Neural crest cell (in vitro differentiated cells): ENCODE measurements at regions not wholly inside any gene's neighbourhood (a gene's known extent, or its start where the extent isn't known, plus 50 kb on each side); places are given as distances from the start of the nearest gene placed in this dataset.

ENCODE experiments used
- DNase-seq: peaks from one replicate; pipeline ENCODE4 v3.0.0; 2021; ENCODE audit warnings: low read depth, mixed read lengths, low spot score
- H3K27ac Mint-ChIP-seq: one replicate; pipeline ENCODE4 v1.8.0; 2021; ENCODE audit warnings: mild to moderate bottlenecking, mixed read lengths; ENCODE audit not compliant: unreplicated experiment
- H3K27me3 Mint-ChIP-seq: 2 replicates; pipeline ENCODE4 v1.8.0; 2021; ENCODE audit warnings: low read depth, mild to moderate bottlenecking, mixed read lengths
- H3K36me3 Mint-ChIP-seq: 2 replicates; pipeline ENCODE4 v1.8.0; 2021; ENCODE audit warnings: low read depth, mild to moderate bottlenecking, mixed read lengths
- H3K4me1 Mint-ChIP-seq: 2 replicates; pipeline ENCODE4 v1.8.0; 2021; ENCODE audit warnings: mixed read lengths
- H3K4me3 Mint-ChIP-seq: one replicate; pipeline ENCODE4 v1.8.0; 2021; ENCODE audit warnings: mild to moderate bottlenecking, mixed read lengths
- H3K9me3 Mint-ChIP-seq: 2 replicates; pipeline ENCODE4 v1.8.0; 2021; ENCODE audit warnings: mixed read lengths
- TF ChIP-seq, protein P1 (sequence below): fragments of 200-600 bp; sonication (generic); conservative IDR thresholded peaks from 2 replicates; pipeline ENCODE4 v1.5.0; 2021; ENCODE audit warnings: antibody characterized with exemption, mild to moderate bottlenecking

GRCh38 chr4:38452542-38452941 lies 211.5 kb upstream of the KLF3 start:
- no peaks in the 10 kb centered on the region for H3K27me3 Mint-ChIP-seq
- peaks cover 3% of the 10 kb centered on the region for H3K36me3 Mint-ChIP-seq
- no peak overlapping the region for H3K4me3 Mint-ChIP-seq
- peaks cover 3% of the 10 kb centered on the region for H3K4me1 Mint-ChIP-seq
- TF ChIP-seq, protein P1, sequence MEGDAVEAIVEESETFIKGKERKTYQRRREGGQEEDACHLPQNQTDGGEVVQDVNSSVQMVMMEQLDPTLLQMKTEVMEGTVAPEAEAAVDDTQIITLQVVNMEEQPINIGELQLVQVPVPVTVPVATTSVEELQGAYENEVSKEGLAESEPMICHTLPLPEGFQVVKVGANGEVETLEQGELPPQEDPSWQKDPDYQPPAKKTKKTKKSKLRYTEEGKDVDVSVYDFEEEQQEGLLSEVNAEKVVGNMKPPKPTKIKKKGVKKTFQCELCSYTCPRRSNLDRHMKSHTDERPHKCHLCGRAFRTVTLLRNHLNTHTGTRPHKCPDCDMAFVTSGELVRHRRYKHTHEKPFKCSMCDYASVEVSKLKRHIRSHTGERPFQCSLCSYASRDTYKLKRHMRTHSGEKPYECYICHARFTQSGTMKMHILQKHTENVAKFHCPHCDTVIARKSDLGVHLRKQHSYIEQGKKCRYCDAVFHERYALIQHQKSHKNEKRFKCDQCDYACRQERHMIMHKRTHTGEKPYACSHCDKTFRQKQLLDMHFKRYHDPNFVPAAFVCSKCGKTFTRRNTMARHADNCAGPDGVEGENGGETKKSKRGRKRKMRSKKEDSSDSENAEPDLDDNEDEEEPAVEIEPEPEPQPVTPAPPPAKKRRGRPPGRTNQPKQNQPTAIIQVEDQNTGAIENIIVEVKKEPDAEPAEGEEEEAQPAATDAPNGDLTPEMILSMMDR = no peak
- no peak overlapping the region for H3K27ac Mint-ChIP-seq
- no peak for DNase-seq
- H3K9me3 Mint-ChIP-seq = peaks cover 5% of the 10 kb centered on the region

DNA sequence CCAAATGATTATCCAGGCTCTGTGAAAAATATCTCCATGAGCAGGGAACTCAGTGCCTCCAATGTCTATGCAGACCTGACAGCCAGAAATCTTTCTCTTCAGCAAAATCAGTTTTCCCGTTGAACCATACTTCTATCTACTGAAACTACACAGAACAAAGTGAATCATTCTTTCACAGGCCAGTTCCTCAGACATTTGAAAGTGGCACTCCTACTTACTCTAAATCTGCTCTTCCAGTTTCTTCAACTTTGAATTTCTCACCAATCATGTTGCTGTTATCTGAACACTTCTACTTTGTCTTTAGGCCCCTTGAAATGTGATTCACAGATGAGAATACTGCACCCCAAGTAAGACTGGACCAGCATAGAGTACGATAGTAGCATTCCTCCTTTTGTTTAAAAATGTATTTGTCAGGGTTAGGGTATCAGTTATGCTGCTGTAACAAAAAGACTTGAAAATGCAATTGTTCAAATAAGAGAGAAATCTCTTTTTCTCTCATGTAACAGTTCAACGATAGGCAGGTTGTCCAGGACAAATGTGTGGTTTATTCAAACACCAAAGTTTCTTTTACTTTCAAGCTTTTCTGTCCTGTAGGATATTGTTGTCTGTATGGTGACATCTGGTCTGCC lies 210.6 kb upstream of the KLF3 start:
- peaks cover 5% of the 10 kb centered on the region for H3K9me3 Mint-ChIP-seq
- H3K36me3 Mint-ChIP-seq = peaks cover 3% of the 10 kb centered on the region
- DNase-seq = no peak
- TF ChIP-seq, protein P1 = no peak
- H3K4me3 Mint-ChIP-seq = no peak overlapping the region
- peaks cover 3% of the 10 kb centered on the region for H3K4me1 Mint-ChIP-seq
- no peak overlapping the region for H3K27ac Mint-ChIP-seq
- no peaks in the 10 kb centered on the region for H3K27me3 Mint-ChIP-seq

GRCh38 chr4:38454284-38454683 lies 209.7 kb upstream of the KLF3 start:
- H3K27ac Mint-ChIP-seq = no peak overlapping the region
- H3K36me3 Mint-ChIP-seq = peaks cover 3% of the 10 kb centered on the region
- DNase-seq = no peak

DNA sequence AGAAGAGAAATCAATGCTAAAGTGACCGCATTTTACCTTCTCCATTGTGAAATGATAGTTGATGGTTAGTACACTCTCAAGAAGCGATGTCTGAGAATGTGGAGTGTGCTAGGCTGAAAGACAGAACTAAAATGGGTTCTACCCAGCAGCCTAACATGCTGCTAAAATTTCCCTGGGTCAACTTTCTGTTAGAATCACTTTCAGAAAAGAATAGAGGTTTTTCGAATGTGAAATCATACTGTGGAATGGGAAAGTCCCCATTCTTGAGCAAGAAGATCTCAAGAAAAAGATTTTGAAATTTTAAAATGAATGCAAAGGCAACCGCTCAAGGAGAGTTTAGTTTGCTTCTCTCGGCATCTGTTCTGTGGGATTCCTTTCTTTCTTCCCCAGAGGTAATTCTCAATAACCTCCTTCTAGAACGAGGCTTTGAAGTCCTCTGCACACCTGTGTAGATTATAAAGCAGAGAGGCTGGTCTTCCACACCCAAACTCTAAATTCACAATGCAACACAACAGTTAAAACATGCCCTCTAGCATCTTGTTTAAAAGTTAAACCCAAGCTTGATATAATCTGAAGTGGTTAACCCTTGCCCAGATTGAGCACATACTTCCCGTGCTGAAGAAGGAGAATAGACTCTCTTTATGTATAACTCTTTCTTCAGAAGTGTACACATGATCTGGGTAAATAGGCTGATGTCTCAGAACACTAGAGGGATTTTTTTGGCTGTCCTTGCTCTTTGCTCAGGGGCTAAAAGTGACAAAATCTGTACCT lies 208.7 kb upstream of the KLF3 start:
- Mint-ChIP-seq H3K9me3 (peaks cover 2% of the 10 kb centered on the region), H3K27ac (no peak overlapping the region), H3K27me3 (no peaks in the 10 kb centered on the region), H3K36me3 (no peaks in the 10 kb centered on the region), H3K4me1 (no peaks in the 10 kb centered on the region), H3K4me3 (no peak overlapping the region)
- TF ChIP-seq, protein P1 = no peak
- DNase-seq = no peak

More at GRCh38 chr4:38454284-38454683, 209.7 kb upstream of the KLF3 start:
- H3K4me1 Mint-ChIP-seq = peaks cover 3% of the 10 kb centered on the region
- no peaks in the 10 kb centered on the region for H3K27me3 Mint-ChIP-seq
- H3K9me3 Mint-ChIP-seq = peaks cover 5% of the 10 kb centered on the region
- TF ChIP-seq, protein P1 = no peak
- no peak overlapping the region for H3K4me3 Mint-ChIP-seq

GRCh38 chr4:38456096-38456495 lies 207.9 kb upstream of the KLF3 start:
- Mint-ChIP-seq H3K27ac (no peak overlapping the region), H3K36me3 (no peaks in the 10 kb centered on the region), H3K4me3 (no peak overlapping the region), H3K9me3 (peaks cover 2% of the 10 kb centered on the region), H3K27me3 (no peaks in the 10 kb centered on the region), H3K4me1 (no peaks in the 10 kb centered on the region)
- no peak for DNase-seq
- TF ChIP-seq, protein P1 = no peak
